H9 (cell line): ENCODE measurements at regions not wholly inside any gene's neighbourhood (a gene's known extent, or its start where the extent isn't known, plus 50 kb on each side); places are given as distances from the start of the nearest gene placed in this dataset.

Experiments used
- DNase-seq: peaks from one replicate; pipeline ENCODE4 v3.0.0-alpha.2; 2017
- H2AFZ ChIP-seq: one replicate; pipeline ENCODE4 v1.6.1; 2013; ENCODE audit warnings: mild to moderate bottlenecking, low read length, control low read depth, moderate library complexity
- H2AK5ac ChIP-seq: 2 replicates; pipeline ENCODE4 v1.6.1; 2013; ENCODE audit warnings: low read length, control low read depth, mixed read lengths; ENCODE audit not compliant: insufficient read length
- H2BK120ac ChIP-seq: one replicate; pipeline ENCODE4 v1.6.1; 2013; ENCODE audit warnings: low read depth, mild to moderate bottlenecking, low read length, control low read depth, inconsistent platforms; ENCODE audit not compliant: poor library complexity, severe bottlenecking
- H2BK12ac ChIP-seq: 2 replicates; pipeline ENCODE4 v1.6.1; 2013; ENCODE audit warnings: low read length, control low read depth, mixed read lengths, low read depth; ENCODE audit not compliant: insufficient read length
- H2BK15ac ChIP-seq: 2 replicates; pipeline ENCODE4 v1.6.1; 2013; ENCODE audit warnings: low read depth, low read length, control low read depth
- H2BK20ac ChIP-seq: one replicate; pipeline ENCODE4 v1.6.1; 2013; ENCODE audit warnings: low read depth, mild to moderate bottlenecking, low read length, control low read depth, inconsistent platforms; ENCODE audit not compliant: poor library complexity, severe bottlenecking
- H2BK5ac ChIP-seq: 2 replicates; pipeline ENCODE4 v1.6.1; 2013; ENCODE audit warnings: low read length, control low read depth, mixed read lengths; ENCODE audit not compliant: insufficient read length
- H3K14ac ChIP-seq: 2 replicates; pipeline ENCODE4 v1.6.1; 2013; ENCODE audit warnings: low read length, control low read depth; ENCODE audit not compliant: insufficient read depth
- H3K18ac ChIP-seq: 2 replicates; pipeline ENCODE4 v1.6.1; 2013; ENCODE audit warnings: low read depth, mild to moderate bottlenecking, mixed read lengths, low read length, control low read depth; ENCODE audit not compliant: insufficient read length
- H3K23ac ChIP-seq: 2 replicates; pipeline ENCODE4 v1.6.1; 2013; ENCODE audit warnings: low read length, control low read depth, mixed read lengths, low read depth; ENCODE audit not compliant: insufficient read length
- H3K23me2 ChIP-seq: 2 replicates; pipeline ENCODE4 v1.6.1; 2013; ENCODE audit warnings: low read depth, mild to moderate bottlenecking, mixed read lengths, low read length, control low read depth; ENCODE audit not compliant: insufficient read length, poor library complexity, severe bottlenecking
- H3K27ac ChIP-seq: 2 replicates; pipeline ENCODE4 v1.5.1; 2013; ENCODE audit warnings: low read length, control low read depth, mixed read lengths, low read depth; ENCODE audit not compliant: insufficient read length
- H3K27me3 ChIP-seq: 2 replicates; pipeline ENCODE4 v1.6.1; 2013; ENCODE audit warnings: low read length, control low read depth, inconsistent platforms; ENCODE audit not compliant: insufficient read depth
- H3K4ac ChIP-seq: 2 replicates; pipeline ENCODE4 v1.6.1; 2013; ENCODE audit warnings: low read depth, mild to moderate bottlenecking, control low read depth, inconsistent platforms, low read length, moderate library complexity
- H3K4me1 ChIP-seq: 2 replicates; pipeline ENCODE4 v1.6.1; 2013; ENCODE audit warnings: low read length, control low read depth, inconsistent platforms; ENCODE audit not compliant: insufficient read depth
- H3K4me2 ChIP-seq: 2 replicates; pipeline ENCODE4 v1.6.1; 2013; ENCODE audit warnings: low read length, control low read depth, mixed read lengths; ENCODE audit not compliant: insufficient read length, insufficient read depth
- H3K56ac ChIP-seq: 2 replicates; pipeline ENCODE4 v1.6.1; 2013; ENCODE audit warnings: low read depth, mild to moderate bottlenecking, mixed read lengths, low read length, control low read depth; ENCODE audit not compliant: insufficient read length
- H3K79me1 ChIP-seq: 2 replicates; pipeline ENCODE4 v1.6.1; 2013; ENCODE audit warnings: low read depth, mild to moderate bottlenecking, moderate library complexity, low read length, control low read depth, inconsistent platforms; ENCODE audit not compliant: insufficient read depth, poor library complexity, severe bottlenecking
- H3K79me2 ChIP-seq: 2 replicates; pipeline ENCODE4 v1.6.1; 2013; ENCODE audit warnings: low read length, control low read depth, inconsistent platforms; ENCODE audit not compliant: insufficient read depth
- H3K9ac ChIP-seq: 2 replicates; pipeline ENCODE4 v1.6.1; 2013; ENCODE audit warnings: low read length, control low read depth, mixed read lengths; ENCODE audit not compliant: insufficient read length; ENCODE audit errors: extremely low read depth
- H3K9me3 ChIP-seq: one replicate; pipeline ENCODE4 v1.6.1; 2013; ENCODE audit warnings: low read depth, low read length, inconsistent platforms; ENCODE audit not compliant: control insufficient read depth
- H3T11ph ChIP-seq: one replicate; pipeline ENCODE4 v1.6.1; 2013; ENCODE audit warnings: mild to moderate bottlenecking, low read length, control low read depth, inconsistent platforms
- H4K20me1 ChIP-seq: one replicate; pipeline ENCODE4 v1.6.1; 2013; ENCODE audit not compliant: control insufficient read depth, insufficient read length, insufficient read depth
- H4K5ac ChIP-seq: 2 replicates; pipeline ENCODE4 v1.6.1; 2013; ENCODE audit warnings: low read depth, mild to moderate bottlenecking, mixed read lengths, low read length, control low read depth; ENCODE audit not compliant: insufficient read length
- H4K8ac ChIP-seq: replicated peaks from 2 replicates; pipeline ENCODE4 v1.6.1; 2013; ENCODE audit warnings: low read length, control low read depth, mixed read lengths, low read depth; ENCODE audit not compliant: insufficient read length
- H4K91ac ChIP-seq: 2 replicates; pipeline ENCODE4 v1.6.1; 2013; ENCODE audit warnings: low read depth, mild to moderate bottlenecking, moderate library complexity, mixed read lengths, low read length, control low read depth; ENCODE audit not compliant: insufficient read length
- H3K27ac Mint-ChIP-seq, 3 experiments: 2 replicates in 2 of 3; 3 replicates in 1 of 3; pipeline ENCODE4 v1.8.0; 2020 to 2021; ENCODE audit warnings: mixed read lengths in 3 of 3, mild to moderate bottlenecking in 1 of 3, moderate library complexity in 1 of 3
- H3K27me3 Mint-ChIP-seq: 2 replicates; pipeline ENCODE4 v1.8.0; 2021; ENCODE audit warnings: low read depth, mild to moderate bottlenecking, moderate library complexity, mixed read lengths
- H3K36me3 Mint-ChIP-seq, 3 experiments: 2 replicates in 2 of 3; 3 replicates in 1 of 3; pipeline ENCODE4 v1.8.0; 2020 to 2021; ENCODE audit warnings: low read depth in 3 of 3, mixed read lengths in 3 of 3; ENCODE audit not compliant: insufficient read depth in 1 of 3
- H3K4me1 Mint-ChIP-seq, 2 experiments: 2 replicates each; pipeline ENCODE4 v1.8.0; 2020; ENCODE audit warnings: mixed read lengths in 2 of 2
- H3K4me3 Mint-ChIP-seq, 2 experiments: 2 replicates in 1 of 2; 3 replicates in 1 of 2; pipeline ENCODE4 v1.8.0; 2020 to 2021; ENCODE audit warnings: mild to moderate bottlenecking in 2 of 2, mixed read lengths in 2 of 2, moderate library complexity in 1 of 2
- H3K9me3 Mint-ChIP-seq, 2 experiments: 2 replicates in 1 of 2; 3 replicates in 1 of 2; pipeline ENCODE4 v1.8.0; 2020; ENCODE audit warnings: mild to moderate bottlenecking in 2 of 2, mixed read lengths in 2 of 2, moderate library complexity in 1 of 2
- CTCF ChIP-seq: fragments of 200-600 bp; sonication (generic); conservative IDR thresholded peaks from 3 replicates; pipeline ENCODE4 v1.8.0; 2021; ENCODE audit warnings: antibody characterized with exemption, mild to moderate bottlenecking
- WGBS: extraction: QIAGEN DNeasy Blood & Tissue Kit; methylation state at CpG from one replicate; pipeline ENCODE4 v1.1.7; 2013; ENCODE audit warnings: missing lambda C conversion rate, low lambda C conversion rate, mixed read lengths; ENCODE audit not compliant: insufficient read length; ENCODE audit errors: extremely low coverage; 5-methylcytosine and 5-hydroxymethylcytosine counted together

GRCh38 chr11:103596315-103596714, 440.1 kb upstream of the DDI1 start:
- H3K4me1 Mint-ChIP-seq: no peaks in the 10 kb centered on the region
- H3K27ac Mint-ChIP-seq: no peak overlapping the region
- H3K14ac ChIP-seq: no peak overlapping the region
- TF ChIP-seq CTCF: no peak
- H2AK5ac ChIP-seq: no peak overlapping the region
- H3K56ac ChIP-seq: no peak overlapping the region
- H3K9me3 ChIP-seq: no peaks in the 10 kb centered on the region
- no peak overlapping the region for H4K91ac ChIP-seq
- no peak overlapping the region for H3K4me3 Mint-ChIP-seq
- H3K9ac ChIP-seq: no peak overlapping the region
- H3T11ph ChIP-seq: no peak overlapping the region
- H3K23ac ChIP-seq: no peak overlapping the region
- no peak overlapping the region for H2BK12ac ChIP-seq
- no peak overlapping the region for H4K5ac ChIP-seq
- no peaks in the 10 kb centered on the region for H3K79me1 ChIP-seq
- H3K4me1 ChIP-seq: no peaks in the 10 kb centered on the region
- H4K8ac ChIP-seq: no peak overlapping the region
- no peak overlapping the region for H3K27ac ChIP-seq
- no peak overlapping the region for H2AFZ ChIP-seq
- no peaks in the 10 kb centered on the region for H3K27me3 Mint-ChIP-seq
- H3K4me2 ChIP-seq: no peak overlapping the region
- H2BK20ac ChIP-seq: no peak overlapping the region
- H3K9me3 Mint-ChIP-seq: peaks cover 0 to 2% of the 10 kb centered on the region in 2 experiments; a peak in 1 of 5 replicates
- no peaks in the 10 kb centered on the region for H4K20me1 ChIP-seq
- H2BK15ac ChIP-seq: no peak overlapping the region
- no peak overlapping the region for H3K18ac ChIP-seq
- no peaks in the 10 kb centered on the region for H3K79me2 ChIP-seq
- DNase-seq: no peak
- H3K23me2 ChIP-seq: no peaks in the 10 kb centered on the region
- H3K4ac ChIP-seq: no peak overlapping the region
- H2BK5ac ChIP-seq: no peak overlapping the region
- WGBS: no CpG with 5 or more reads among the region's 3 CpGs
- no peaks in the 10 kb centered on the region for H3K27me3 ChIP-seq
- no peak overlapping the region for H2BK120ac ChIP-seq
- H3K36me3 Mint-ChIP-seq: no peaks in the 10 kb centered on the region
